Kasumi-1 (cell line): ENCODE measurements at regions not wholly inside any gene's neighbourhood (a gene's known extent, or its start where the extent isn't known, plus 50 kb on each side); places are given as distances from the start of the nearest gene placed in this dataset.
"Not testable (repeated sequence)": the region's sequence is repeated elsewhere in the genome, so short reads cannot be mapped to it uniquely, and the experiment has no call there.

Experiments
- DNase-seq, 2 experiments: peaks; one replicate each; lab custom pipeline; 2025; lab: John Stamatoyannopoulos, UW

- not testable (repeated sequence) for DNase-seq
These were observed 177.2 kb upstream of the TBX18 start for GRCh38 chr6:84941609-84942008.

- no peak for DNase-seq
These were observed 164.8 kb upstream of the TBX18 start for GRCh38 chr6:84929212-84929611.

GRCh38 chr6:84927551-84927950 is 163.2 kb upstream of the TBX18 start:
- DNase-seq: no peak

GRCh38 chr6:84926189-84927155 is 162.1 kb upstream of the TBX18 start:
- no peak for DNase-seq

GRCh38 chr6:84921891-84922290 is 157.5 kb upstream of the TBX18 start:
- DNase-seq: no peak

GRCh38 chr6:84920021-84920420 is 155.6 kb upstream of the TBX18 start:
- DNase-seq: no peak

- no peak for DNase-seq
These were observed 152.3 kb upstream of the TBX18 start for GRCh38 chr6:84916704-84917103.

- no peak for DNase-seq
These were observed 148.3 kb upstream of the TBX18 start for GRCh38 chr6:84912472-84913322.

- no peak for DNase-seq
These were observed 146.7 kb upstream of the TBX18 start for GRCh38 chr6:84910906-84911607.

GRCh38 chr6:84908304-84908904 is 144.0 kb upstream of the TBX18 start:
- no peak for DNase-seq

- no peak for DNase-seq
These were observed 142.1 kb upstream of the TBX18 start for GRCh38 chr6:84906514-84906913.

- DNase-seq: no peak
These were observed 141.4 kb upstream of the TBX18 start for GRCh38 chr6:84905823-84906222.

GRCh38 chr6:84902354-84902928 is 138.0 kb upstream of the TBX18 start:
- DNase-seq: no peak

- no peak for DNase-seq
These were observed 133.7 kb upstream of the TBX18 start for GRCh38 chr6:84897988-84898594.

GRCh38 chr6:84897011-84897410 is 132.6 kb upstream of the TBX18 start:
- no peak for DNase-seq

- DNase-seq: no peak
These were observed 128.3 kb upstream of the TBX18 start for GRCh38 chr6:84892671-84893070.

- no peak for DNase-seq
These were observed 118.7 kb upstream of the TBX18 start for GRCh38 chr6:84882768-84883766.

- not testable (repeated sequence) for DNase-seq
These were observed 115.0 kb upstream of the TBX18 start for GRCh38 chr6:84879385-84879784.

GRCh38 chr6:84877515-84878210 is 113.3 kb upstream of the TBX18 start:
- DNase-seq: peak; percentile 19 to 23
